HG03135 (cell line): ENCODE measurements at regions not wholly inside any gene's neighbourhood (a gene's known extent, or its start where the extent isn't known, plus 50 kb on each side); places are given as distances from the start of the nearest gene placed in this dataset.
A peak's percentile ranks its signal among the peaks of the same experiment; 100 is the strongest.
"Not testable (repeated sequence)": the region's sequence is repeated elsewhere in the genome, so short reads cannot be mapped to it uniquely, and the experiment has no call there.

Experiments used
- ATAC-seq: cut with Tn5 transposase; IDR thresholded peaks from one replicate; pipeline ENCODE4 v1.9.1; 2021; ENCODE audit warnings: mild to moderate bottlenecking, moderate library complexity; ENCODE audit not compliant: unreplicated experiment

- no peak for ATAC-seq
These were observed 111.7 kb downstream of the RHOU start for GRCh38 chr1:228846952-228847351.

DNA sequence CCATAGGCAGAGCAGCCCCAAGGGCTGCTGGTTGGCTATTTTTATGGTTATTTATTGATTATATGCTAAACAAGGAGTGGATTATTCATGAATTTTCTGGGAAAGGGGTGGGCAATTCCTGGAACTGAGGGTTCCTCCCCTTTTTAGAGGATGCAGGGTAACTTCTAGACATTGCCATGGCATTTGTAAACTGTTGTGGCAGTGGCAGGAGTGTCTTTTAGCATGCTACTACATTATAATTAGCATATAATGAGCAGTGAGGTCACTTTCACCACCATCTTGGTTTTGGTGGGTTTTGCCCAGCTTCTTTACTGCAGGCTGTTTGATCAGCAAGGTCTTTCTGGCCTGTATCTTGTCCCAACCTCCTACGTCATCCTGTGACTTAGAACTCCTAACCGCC lies 112.2 kb downstream of the RHOU start:
- ATAC-seq, result not testable (repeated sequence)

GRCh38 chr1:228848406-228848805 lies 113.1 kb downstream of the RHOU start:
- no peak for ATAC-seq

DNA sequence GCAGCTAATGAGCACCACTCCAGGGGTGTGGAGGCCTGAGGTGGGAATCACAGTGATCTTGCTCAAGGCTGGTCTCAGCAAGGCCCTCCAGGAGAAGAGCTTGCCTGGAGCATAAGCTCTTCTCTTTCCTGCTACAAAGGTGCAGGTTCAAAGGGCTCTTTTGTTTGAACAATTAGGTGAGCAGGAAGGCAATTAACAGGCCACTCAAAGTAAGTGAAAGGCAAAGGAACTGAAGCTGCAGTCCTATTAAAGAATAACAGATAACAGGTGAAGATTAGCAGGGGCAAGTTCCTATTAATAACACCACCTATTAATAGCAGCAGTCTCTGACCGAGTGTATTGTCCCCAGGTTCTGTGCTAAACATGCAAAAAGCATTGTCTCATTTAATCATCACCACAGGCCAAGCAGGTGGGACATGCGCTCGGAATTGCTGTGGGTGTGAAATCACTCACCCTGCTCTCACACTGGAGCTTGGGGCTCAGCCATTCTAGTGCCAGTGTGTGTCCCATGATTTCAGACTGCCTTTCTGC lies 113.8 kb downstream of the RHOU start:
- ATAC-seq, result peak; percentile 80

DNA sequence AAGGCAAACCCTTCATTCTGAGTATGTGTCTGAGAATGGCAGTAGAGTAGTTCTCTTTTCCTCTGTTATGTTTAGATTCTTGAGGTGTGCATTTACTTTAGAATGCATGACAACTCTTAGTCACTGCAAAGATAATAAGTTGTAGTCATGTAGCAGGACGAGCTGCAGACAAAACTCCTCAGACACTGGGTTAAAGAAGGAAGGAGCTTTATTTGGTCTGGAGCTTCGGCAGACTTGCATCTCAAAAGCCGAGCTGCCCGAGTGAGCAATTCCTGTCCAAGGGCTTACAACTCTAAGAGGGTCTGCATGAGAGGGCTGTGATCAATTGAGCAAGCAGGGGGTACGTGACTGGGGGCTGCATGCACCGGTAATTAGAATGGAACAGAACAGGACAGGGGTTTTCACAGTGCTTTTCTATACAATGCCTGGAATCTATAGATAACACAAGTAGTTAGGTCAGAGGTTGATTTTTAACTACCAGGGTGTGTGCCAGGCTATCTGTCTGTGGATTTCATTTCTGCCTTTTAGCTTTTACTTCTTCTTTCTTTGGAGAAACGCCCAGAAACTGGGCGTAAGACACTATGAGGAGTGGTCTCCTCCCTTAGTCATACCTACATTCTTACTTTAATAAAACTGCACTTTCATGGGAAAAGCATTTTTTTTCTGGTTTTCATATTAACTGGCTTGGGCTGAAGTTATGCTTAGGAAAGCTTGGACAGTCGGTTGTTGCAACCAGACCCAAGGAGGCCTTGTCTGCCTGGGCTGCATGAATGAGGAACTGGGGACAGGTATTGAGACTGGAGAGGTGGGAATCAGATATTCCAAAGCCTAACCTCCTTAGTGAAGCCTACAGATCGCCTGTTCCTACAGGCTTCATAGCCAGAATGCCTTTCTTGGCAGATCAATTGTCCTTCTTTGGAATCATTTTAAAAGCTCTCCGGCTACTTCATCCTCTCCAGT lies 115.1 kb downstream of the RHOU start:
- no peak for ATAC-seq

- ATAC-seq, result no peak
These were observed 115.9 kb downstream of the RHOU start for GRCh38 chr1:228851193-228851592.

- ATAC-seq, result no peak
These were observed 116.3 kb downstream of the RHOU start for GRCh38 chr1:228851618-228852017.

DNA sequence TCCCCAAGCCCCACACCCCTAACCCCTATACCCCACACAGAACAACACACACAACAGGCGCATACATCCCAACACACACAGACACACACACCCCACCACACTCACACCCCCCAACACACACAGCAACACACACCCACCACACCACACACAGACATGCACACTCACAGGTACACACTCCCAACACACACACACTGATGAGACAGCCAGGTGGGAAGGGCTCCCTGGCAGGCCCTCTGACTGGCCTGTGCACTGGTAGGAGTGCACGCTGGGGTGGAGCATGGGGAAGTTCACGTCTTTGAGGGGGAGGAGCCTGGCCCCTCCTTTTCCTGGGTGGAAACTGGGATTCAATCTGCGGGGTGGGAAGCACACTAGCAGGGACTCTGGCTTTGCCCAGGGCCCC lies 116.7 kb downstream of the RHOU start:
- no peak for ATAC-seq

GRCh38 chr1:228852511-228853088 lies 117.3 kb downstream of the RHOU start:
- ATAC-seq, result no peak

- no peak for ATAC-seq
These were observed 117.9 kb downstream of the RHOU start for GRCh38 chr1:228853191-228853590.

DNA sequence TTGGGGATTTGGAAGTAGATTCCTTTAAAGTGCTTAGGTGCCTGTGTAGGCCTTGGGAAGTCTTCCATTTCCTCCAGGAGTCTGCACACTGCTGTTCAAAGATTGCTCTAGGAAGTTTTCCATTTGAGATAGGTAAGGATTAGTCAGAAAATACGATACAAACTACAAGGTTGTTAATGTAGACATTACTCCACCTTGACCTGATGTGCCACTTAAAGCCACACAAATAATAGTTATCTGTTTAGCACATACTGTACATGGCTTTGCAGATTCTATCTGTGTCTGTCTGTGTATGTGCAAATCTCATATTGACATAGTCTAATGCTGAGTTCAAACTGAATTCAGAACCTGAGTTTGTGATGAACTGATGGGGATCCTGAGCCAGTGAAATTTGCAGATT lies 118.4 kb downstream of the RHOU start:
- no peak for ATAC-seq

GRCh38 chr1:228854907-228855306 lies 119.6 kb downstream of the RHOU start:
- no peak for ATAC-seq

- ATAC-seq, result no peak
These were observed 122.3 kb downstream of the RHOU start for GRCh38 chr1:228857611-228858010.

- no peak for ATAC-seq
These were observed 125.9 kb downstream of the RHOU start for GRCh38 chr1:228860911-228861831.

DNA sequence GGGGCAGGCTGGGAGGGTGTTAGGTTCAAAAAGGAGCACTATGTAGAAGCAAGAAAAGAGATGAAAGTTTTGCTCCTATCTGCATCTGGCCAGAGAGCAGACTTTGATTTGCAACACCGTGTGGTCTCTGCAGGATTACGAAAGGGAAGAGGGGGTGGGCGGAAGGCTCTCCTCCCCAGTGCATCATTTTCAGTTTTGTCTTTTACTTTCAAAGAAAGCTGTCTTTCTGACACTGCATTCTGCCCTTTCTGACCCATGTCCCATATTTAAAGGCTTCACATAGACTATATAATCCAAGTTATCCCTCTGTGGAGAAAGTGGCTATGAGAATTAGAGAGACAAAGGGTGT lies 126.5 kb downstream of the RHOU start:
- no peak for ATAC-seq

- ATAC-seq, result no peak
These were observed 127.5 kb downstream of the RHOU start for GRCh38 chr1:228862542-228863505.

- ATAC-seq, result no peak
These were observed 128.5 kb downstream of the RHOU start for GRCh38 chr1:228863776-228864175.

- no peak for ATAC-seq
These were observed 130.5 kb downstream of the RHOU start for GRCh38 chr1:228865627-228866330.

DNA sequence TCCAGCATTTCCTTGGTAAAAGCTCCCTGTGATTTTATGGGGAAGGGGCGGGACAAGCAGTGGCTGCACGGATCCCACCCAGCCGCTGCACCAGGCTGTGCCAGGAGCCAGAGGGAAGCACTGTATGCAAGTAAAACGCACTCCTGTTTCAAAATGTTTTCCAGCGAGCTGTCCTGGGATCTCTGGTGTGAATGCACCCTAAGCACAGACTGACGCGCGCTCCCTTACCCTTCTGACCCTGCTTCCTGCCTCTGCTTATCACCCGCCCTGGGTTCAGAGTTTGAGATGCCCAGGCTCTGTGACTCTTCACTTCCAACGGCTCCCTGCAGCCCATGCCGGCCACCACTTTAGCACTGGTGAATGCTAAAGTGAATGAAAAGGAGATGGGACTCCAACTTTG lies 131.2 kb downstream of the RHOU start:
- no peak for ATAC-seq
